Ammon's horn (tissue), 1 donor: ENCODE measurements at regions not wholly inside any gene's neighbourhood (a gene's known extent, or its start where the extent isn't known, plus 50 kb on each side); places are given as distances from the start of the nearest gene placed in this dataset.
"Not testable (repeated sequence)": the region's sequence is repeated elsewhere in the genome, so short reads cannot be mapped to it uniquely, and the experiment has no call there.

Source experiments
- DNase-seq: peaks from one replicate; pipeline ENCODE4 v3.0.0-alpha.2; 2016; ENCODE audit warnings: low spot score

GRCh38 chr4:160082432-160083207 is 979.7 kb downstream of the RAPGEF2 start:
- DNase-seq = no peak

GRCh38 chr4:160091631-160092030 is 988.8 kb downstream of the RAPGEF2 start:
- no peak for DNase-seq

GRCh38 chr4:160100316-160100715 is 997.4 kb downstream of the RAPGEF2 start:
- no peak for DNase-seq

GRCh38 chr4:160110891-160111290 is 1008.0 kb downstream of the RAPGEF2 start:
- DNase-seq = no peak

- no peak for DNase-seq
These were observed 1014.8 kb downstream of the RAPGEF2 start for GRCh38 chr4:160117686-160118085.

- DNase-seq = not testable (repeated sequence)
These were observed 1022.9 kb downstream of the RAPGEF2 start for GRCh38 chr4:160125576-160126287.

GRCh38 chr4:160127211-160127610 is 1024.3 kb downstream of the RAPGEF2 start:
- DNase-seq = no peak

- no peak for DNase-seq
These were observed 1026.6 kb downstream of the RAPGEF2 start for GRCh38 chr4:160129439-160129838.

GRCh38 chr4:160136021-160136420 is 1033.1 kb downstream of the RAPGEF2 start:
- DNase-seq = no peak

- DNase-seq = no peak
These were observed 1038.3 kb downstream of the RAPGEF2 start for GRCh38 chr4:160141206-160141605.

GRCh38 chr4:160142579-160142978 is 1039.7 kb downstream of the RAPGEF2 start:
- DNase-seq = no peak

- DNase-seq = no peak
These were observed 1040.7 kb downstream of the RAPGEF2 start for GRCh38 chr4:160143574-160143973.

- no peak for DNase-seq
These were observed 1056.6 kb downstream of the RAPGEF2 start for GRCh38 chr4:160159457-160159856.

GRCh38 chr4:160161026-160161425 is 1058.1 kb downstream of the RAPGEF2 start:
- no peak for DNase-seq

GRCh38 chr4:160175064-160175643 is 1072.3 kb downstream of the RAPGEF2 start:
- no peak for DNase-seq

GRCh38 chr4:160180211-160180610 is 1077.3 kb downstream of the RAPGEF2 start:
- no peak for DNase-seq

- DNase-seq = no peak
These were observed 1079.8 kb downstream of the RAPGEF2 start for GRCh38 chr4:160182727-160183126.

- peak; percentile 7 for DNase-seq
These were observed 1082.0 kb downstream of the RAPGEF2 start for GRCh38 chr4:160184884-160185283.

GRCh38 chr4:160193787-160194186 is 1090.9 kb downstream of the RAPGEF2 start:
- no peak for DNase-seq

- DNase-seq = no peak
These were observed 1091.8 kb downstream of the RAPGEF2 start for GRCh38 chr4:160194716-160195115.

- DNase-seq = no peak
These were observed 1099.9 kb downstream of the RAPGEF2 start for GRCh38 chr4:160202802-160203201.

- DNase-seq = no peak
These were observed 1109.2 kb downstream of the RAPGEF2 start for GRCh38 chr4:160212078-160212477.

- no peak for DNase-seq
These were observed 1110.5 kb downstream of the RAPGEF2 start for GRCh38 chr4:160213366-160213765.
